OCI-LY3 (cell line): ENCODE measurements at regions not wholly inside any gene's neighbourhood (a gene's known extent, or its start where the extent isn't known, plus 50 kb on each side); places are given as distances from the start of the nearest gene placed in this dataset.
A peak's percentile ranks its signal among the peaks of the same experiment; 100 is the strongest.

ENCODE experiments used
- H2AFZ ChIP-seq: fragments of 200-600, 300-600 bp; shearing (Covaris generic); 2 replicates; pipeline ENCODE4 v1.6.0; 2014; ENCODE audit warnings: antibody characterized with exemption, low read depth, low read length
- H3K27ac ChIP-seq: fragments of 200-600, 300-600 bp; sonication (generic); 2 replicates; pipeline ENCODE4 v1.5.1; 2014; ENCODE audit warnings: mild to moderate bottlenecking, low read length, moderate library complexity, mixed read lengths
- H3K27me3 ChIP-seq: fragments of 200-600, 300-600 bp; sonication (generic); 2 replicates; pipeline ENCODE4 v1.6.1; 2014; ENCODE audit warnings: low read depth, low read length, mixed read lengths
- H3K36me3 ChIP-seq: fragments of 200-600, 300-600 bp; sonication (generic); replicated peaks from 2 replicates; pipeline ENCODE3; 2014; ENCODE audit warnings: low read depth, low read length, mixed read lengths
- H3K4me1 ChIP-seq: fragments of 300-600, 200-600 bp; sonication (generic); 2 replicates; pipeline ENCODE4 v1.6.1; 2014; ENCODE audit warnings: low read length, mixed read lengths
- H3K4me2 ChIP-seq: fragments of 200-600, 300-600 bp; sonication (generic); 2 replicates; pipeline ENCODE4 v1.6.1; 2014; ENCODE audit warnings: low read length, mixed read lengths
- H3K4me3 ChIP-seq: fragments of 300-600, 200-600 bp; sonication (generic); 2 replicates; pipeline ENCODE4 v1.5.1; 2014; ENCODE audit warnings: antibody characterized with exemption, mild to moderate bottlenecking, low read length, moderate library complexity
- H3K79me2 ChIP-seq: fragments of 300-600, 200-600 bp; shearing (Covaris generic); 2 replicates; pipeline ENCODE4 v1.6.1; 2014; ENCODE audit warnings: mild to moderate bottlenecking, low read length, mixed read lengths
- H3K9ac ChIP-seq: fragments of 300-600, 200-600 bp; shearing (Covaris generic); 2 replicates; pipeline ENCODE4 v1.6.0; 2014; ENCODE audit warnings: mild to moderate bottlenecking, low read length, moderate library complexity
- H3K9me3 ChIP-seq: fragments of 200-600, 300-600 bp; shearing (Covaris generic); 2 replicates; pipeline ENCODE4 v1.6.1; 2014; ENCODE audit warnings: low read length, mixed read lengths; ENCODE audit not compliant: insufficient read depth
- H4K20me1 ChIP-seq: fragments of 200-600, 300-600 bp; sonication (generic); 2 replicates; pipeline ENCODE4 v1.6.1; 2016; ENCODE audit warnings: low read length, mixed read lengths; ENCODE audit not compliant: insufficient read depth
- EZH2phosphoT487 ChIP-seq: fragments of 200-600 bp; shearing (Covaris generic); IDR thresholded peaks from 2 replicates; pipeline ENCODE4 v1.6.1; 2018; ENCODE audit warnings: antibody characterized with exemption, mixed run types, low read depth
- TF ChIP-seq, protein P1 (sequence below): fragments of 200-600, 300-600 bp; sonication (generic); IDR thresholded peaks from 2 replicates; pipeline ENCODE4 v1.5.1; 2014; ENCODE audit warnings: antibody characterized with exemption, low read length, low read depth

DNA sequence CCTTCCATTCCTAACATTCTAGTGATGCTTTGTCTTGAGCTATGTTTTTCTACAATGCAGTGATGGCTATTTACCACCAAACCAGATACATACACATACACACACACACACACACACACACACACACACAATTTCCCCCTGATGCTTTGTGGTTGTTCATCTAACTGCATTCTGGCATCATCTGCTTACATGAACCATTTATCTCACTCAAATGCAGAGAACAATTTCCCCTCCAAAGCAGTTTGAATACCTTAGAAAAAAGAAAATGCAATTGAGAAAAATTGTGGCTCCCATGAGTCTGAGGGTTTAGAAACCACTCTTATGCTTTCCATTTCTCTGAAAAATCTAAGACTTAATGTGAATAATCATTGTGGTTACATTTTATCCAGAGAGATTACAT is 1024.8 kb downstream of the TLE4 start:
- no peak overlapping the region for H3K27ac ChIP-seq
- no peaks in the 10 kb centered on the region for H4K20me1 ChIP-seq
- no peaks in the 10 kb centered on the region for H3K36me3 ChIP-seq
- H3K4me1 ChIP-seq, result peaks cover 4% of the 10 kb centered on the region; the same call in 1 of the 2 replicates
- H3K27me3 ChIP-seq, result no peaks in the 10 kb centered on the region
- TF ChIP-seq, protein P1, sequence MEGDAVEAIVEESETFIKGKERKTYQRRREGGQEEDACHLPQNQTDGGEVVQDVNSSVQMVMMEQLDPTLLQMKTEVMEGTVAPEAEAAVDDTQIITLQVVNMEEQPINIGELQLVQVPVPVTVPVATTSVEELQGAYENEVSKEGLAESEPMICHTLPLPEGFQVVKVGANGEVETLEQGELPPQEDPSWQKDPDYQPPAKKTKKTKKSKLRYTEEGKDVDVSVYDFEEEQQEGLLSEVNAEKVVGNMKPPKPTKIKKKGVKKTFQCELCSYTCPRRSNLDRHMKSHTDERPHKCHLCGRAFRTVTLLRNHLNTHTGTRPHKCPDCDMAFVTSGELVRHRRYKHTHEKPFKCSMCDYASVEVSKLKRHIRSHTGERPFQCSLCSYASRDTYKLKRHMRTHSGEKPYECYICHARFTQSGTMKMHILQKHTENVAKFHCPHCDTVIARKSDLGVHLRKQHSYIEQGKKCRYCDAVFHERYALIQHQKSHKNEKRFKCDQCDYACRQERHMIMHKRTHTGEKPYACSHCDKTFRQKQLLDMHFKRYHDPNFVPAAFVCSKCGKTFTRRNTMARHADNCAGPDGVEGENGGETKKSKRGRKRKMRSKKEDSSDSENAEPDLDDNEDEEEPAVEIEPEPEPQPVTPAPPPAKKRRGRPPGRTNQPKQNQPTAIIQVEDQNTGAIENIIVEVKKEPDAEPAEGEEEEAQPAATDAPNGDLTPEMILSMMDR, result no peak
- TF ChIP-seq EZH2phosphoT487, result no peak
- H3K4me2 ChIP-seq, result no peak overlapping the region
- no peak overlapping the region for H2AFZ ChIP-seq
- no peaks in the 10 kb centered on the region for H3K79me2 ChIP-seq
- no peak overlapping the region for H3K4me3 ChIP-seq
- H3K9me3 ChIP-seq, result no peaks in the 10 kb centered on the region
- no peak overlapping the region for H3K9ac ChIP-seq

DNA sequence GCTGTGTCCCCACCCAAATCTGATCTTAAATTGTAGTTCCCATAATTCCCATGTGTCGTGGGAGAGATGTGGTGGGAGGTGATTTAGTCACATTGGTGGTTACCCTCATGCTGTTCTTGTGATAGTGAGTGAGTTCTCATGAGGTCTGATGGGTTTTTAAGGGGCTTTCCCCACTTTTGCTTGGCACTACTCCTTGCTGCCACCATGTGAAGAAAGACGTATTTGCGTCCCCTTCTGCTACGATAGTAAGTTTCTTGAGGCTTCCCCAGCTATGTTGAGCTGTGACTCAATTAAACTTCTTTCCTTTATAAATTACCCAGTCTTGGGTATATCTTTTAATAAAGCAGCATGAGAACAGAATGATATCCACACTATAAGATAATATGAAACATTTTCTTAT is 1023.4 kb downstream of the TLE4 start:
- H2AFZ ChIP-seq, result no peak overlapping the region; the same call in 1 of the 2 replicates
- no peaks in the 10 kb centered on the region for H3K36me3 ChIP-seq
- H3K4me1 ChIP-seq, result peaks cover 4% of the 10 kb centered on the region; the same call in 1 of the 2 replicates
- H3K27ac ChIP-seq, result no peak overlapping the region
- H3K9me3 ChIP-seq, result no peaks in the 10 kb centered on the region
- TF ChIP-seq, protein P1, result peak; percentile 44
- TF ChIP-seq EZH2phosphoT487, result no peak
- H3K4me3 ChIP-seq, result no peak overlapping the region
- no peaks in the 10 kb centered on the region for H4K20me1 ChIP-seq
- H3K27me3 ChIP-seq, result no peaks in the 10 kb centered on the region
- H3K4me2 ChIP-seq, result no peak overlapping the region
- no peak overlapping the region for H3K9ac ChIP-seq
- H3K79me2 ChIP-seq, result no peaks in the 10 kb centered on the region

DNA sequence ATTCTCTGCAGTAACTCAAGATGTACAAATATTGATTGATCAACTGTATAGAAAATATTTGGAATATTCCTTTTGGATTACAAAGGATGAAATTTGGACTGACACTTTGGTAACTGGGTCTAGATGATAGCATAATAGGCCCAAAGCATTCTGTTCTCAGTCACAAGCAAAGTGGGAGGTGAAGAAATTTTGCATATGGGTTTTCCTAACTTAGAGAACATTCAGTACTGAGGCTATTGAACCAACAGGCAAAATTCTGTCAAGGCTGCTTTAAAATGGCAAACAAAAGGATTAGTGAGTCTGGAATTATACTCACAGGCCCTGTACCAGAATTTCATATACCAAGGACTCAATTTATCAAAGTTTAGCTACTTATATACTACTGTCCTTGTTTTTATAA is 1020.6 kb downstream of the TLE4 start:
- H3K27me3 ChIP-seq, result no peaks in the 10 kb centered on the region
- no peak overlapping the region for H2AFZ ChIP-seq
- peaks cover 4% of the 10 kb centered on the region; the same call in 1 of the 2 replicates for H3K4me1 ChIP-seq
- H3K79me2 ChIP-seq, result no peaks in the 10 kb centered on the region
- H3K36me3 ChIP-seq, result no peaks in the 10 kb centered on the region
- H3K27ac ChIP-seq, result no peak overlapping the region
- H3K9me3 ChIP-seq, result no peaks in the 10 kb centered on the region
- TF ChIP-seq, protein P1, result no peak
- no peak for TF ChIP-seq EZH2phosphoT487
- H3K4me2 ChIP-seq, result no peak overlapping the region
- no peak overlapping the region for H3K4me3 ChIP-seq
- H4K20me1 ChIP-seq, result no peaks in the 10 kb centered on the region
- no peak overlapping the region for H3K9ac ChIP-seq

DNA sequence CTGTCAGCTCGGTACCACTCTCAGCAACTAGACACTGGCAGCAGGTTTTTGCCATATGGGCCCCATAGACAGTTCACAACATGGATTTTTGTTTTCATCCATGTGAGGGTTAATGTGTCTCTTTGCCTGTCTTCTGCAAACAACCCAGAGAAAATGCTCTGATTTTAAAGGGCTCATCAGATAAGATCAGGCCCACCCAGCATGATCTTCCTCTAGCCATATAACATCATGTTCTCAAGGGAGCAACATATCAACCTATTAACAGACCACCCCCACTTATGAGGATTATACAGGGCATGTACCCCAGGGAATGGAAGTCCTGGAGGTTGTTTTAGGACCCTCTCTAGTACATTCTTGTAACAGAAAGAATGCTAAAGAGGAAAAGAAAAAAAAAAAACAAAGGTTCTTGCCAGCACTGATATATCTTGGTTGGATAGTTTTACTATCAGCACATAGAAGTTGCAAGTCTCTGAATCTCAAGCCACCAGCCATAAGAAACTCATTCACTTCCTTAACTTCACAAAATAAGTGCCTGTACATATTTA is 1015.1 kb downstream of the TLE4 start:
- Histone ChIP-seq H3K36me3 (no peaks in the 10 kb centered on the region), H3K9ac (no peak overlapping the region), H3K79me2 (no peaks in the 10 kb centered on the region), H3K4me2 (no peak overlapping the region), H3K9me3 (no peaks in the 10 kb centered on the region), H3K4me1 (no peaks in the 10 kb centered on the region), H3K27ac (no peak overlapping the region), H2AFZ (no peak overlapping the region), H4K20me1 (no peaks in the 10 kb centered on the region), H3K27me3 (no peaks in the 10 kb centered on the region), H3K4me3 (no peak overlapping the region)
- no peak for TF ChIP-seq EZH2phosphoT487
- TF ChIP-seq, protein P1, result no peak
